ENCODE measurements at regions not wholly inside any gene's neighbourhood (a gene's known extent, or its start where the extent isn't known, plus 50 kb on each side); places are given as distances from the start of the nearest gene placed in this dataset.
"Not testable (repeated sequence)": the region's sequence is repeated elsewhere in the genome, so short reads cannot be mapped to it uniquely, and the experiment has no call there.

GRCh38 chr11:49372137-49372536 lies 163.7 kb upstream of the FOLH1 start:
- peak in 1 of 3 donors; percentile 32 for TF ChIP-seq CTCF (IDR thresholded peaks at IDR 0.05)
- H3K36me3 ChIP-seq; H3K4me3 ChIP-seq; H3K27ac ChIP-seq; DNase-seq; H3K27me3 ChIP-seq; intact Hi-C loops (cut with DNase I); H3K4me1 ChIP-seq (ENCODE audit: insufficient read depth); H3K9me3 ChIP-seq: not testable (repeated sequence)

- 53 to 58% (median 53%) methylated on average over 2 of the region's 2 CpGs for WGBS, 3 donors
- DNase-seq; H3K27ac ChIP-seq; H3K4me1 ChIP-seq (ENCODE audit: insufficient read depth); H3K36me3 ChIP-seq; H3K27me3 ChIP-seq; H3K9me3 ChIP-seq; H3K4me3 ChIP-seq; intact Hi-C loops (cut with DNase I): not testable (repeated sequence)
These were observed 160.2 kb upstream of the FOLH1 start for GRCh38 chr11:49368556-49368955.

- DNase-seq, result peak in 2 of 5 donors; percentile 17 to 37
- H3K4me3 ChIP-seq; H3K27me3 ChIP-seq; H3K4me1 ChIP-seq (ENCODE audit: insufficient read depth); H3K9me3 ChIP-seq; intact Hi-C loops (cut with DNase I); H3K36me3 ChIP-seq: not testable (repeated sequence)
- peak overlapping the region in 1 of 2 donors; percentile 19 for H3K27ac ChIP-seq
These were observed 157.0 kb upstream of the FOLH1 start for GRCh38 chr11:49365375-49365774.

DNA sequence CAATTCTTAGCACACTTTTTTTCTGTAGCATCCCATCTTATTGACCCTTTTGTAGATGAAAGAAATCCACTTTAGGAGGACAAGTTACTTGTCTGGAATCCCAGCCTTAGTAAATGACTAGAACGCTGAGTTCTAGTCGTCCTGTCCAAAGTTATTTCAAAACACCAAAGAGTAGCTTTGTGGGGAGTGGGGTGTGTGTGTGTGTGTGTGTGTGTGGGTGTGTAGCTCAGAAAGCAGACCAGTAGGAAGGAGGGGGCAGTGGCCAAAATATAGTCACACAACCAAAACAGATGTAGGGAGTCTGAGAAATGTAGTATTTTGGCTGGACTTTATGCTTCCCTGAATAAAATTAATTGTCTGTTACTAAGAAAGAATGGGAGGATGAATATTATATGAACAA lies 154.6 kb upstream of the FOLH1 start:
- H3K27ac ChIP-seq; intact Hi-C loops (cut with DNase I); H3K9me3 ChIP-seq; H3K27me3 ChIP-seq; H3K4me1 ChIP-seq (ENCODE audit: insufficient read depth); H3K4me3 ChIP-seq; H3K36me3 ChIP-seq: not testable (repeated sequence)
- DNase-seq, result peak in 1 of 5 donors; percentile 33
- whole genome bisulfite sequencing, 3 donors, result 22 to 27% (median 26%) methylated on average over 2 of the region's 2 CpGs

- intact Hi-C loops (cut with DNase I); DNase-seq; H3K9me3 ChIP-seq: not testable (repeated sequence)
These were observed 146.1 kb upstream of the FOLH1 start for GRCh38 chr11:49354536-49354935.

DNA sequence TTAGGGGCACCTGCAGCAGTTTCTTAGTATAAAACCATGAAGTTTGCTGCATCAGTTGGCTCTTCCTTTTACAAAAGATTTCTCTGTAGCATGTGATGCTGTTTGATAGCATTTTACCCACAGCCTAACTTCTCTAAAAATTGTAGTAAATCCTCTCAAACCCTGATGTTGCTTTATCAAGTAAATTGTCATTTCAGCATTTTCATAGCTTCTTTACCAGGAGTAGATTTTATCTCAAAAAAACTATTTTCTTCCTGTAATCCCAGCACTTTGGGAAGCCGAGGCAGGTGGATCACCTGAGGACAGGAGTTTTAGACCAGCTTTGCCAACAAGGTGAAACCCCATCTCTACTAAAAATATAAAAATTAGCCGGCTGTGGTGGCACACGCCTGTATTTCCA lies 144.5 kb upstream of the FOLH1 start:
- WGBS, 3 donors, result 88 to 91% (median 89%) methylated on average over 3 of the region's 3 CpGs

More at GRCh38 chr11:49354536-49354935, 146.1 kb upstream of the FOLH1 start:
- H3K36me3 ChIP-seq; H3K27ac ChIP-seq; H3K27me3 ChIP-seq; H3K4me3 ChIP-seq; H3K4me1 ChIP-seq (ENCODE audit: insufficient read depth): not testable (repeated sequence)

GRCh38 chr11:49346627-49347026 lies 138.2 kb upstream of the FOLH1 start:
- H3K9me3 ChIP-seq; DNase-seq; H3K36me3 ChIP-seq; H3K27ac ChIP-seq; H3K4me3 ChIP-seq; intact Hi-C loops (cut with DNase I); H3K27me3 ChIP-seq; H3K4me1 ChIP-seq (ENCODE audit: insufficient read depth): not testable (repeated sequence)

More for the DNA sequence above, 144.5 kb upstream of the FOLH1 start:
- H3K9me3 ChIP-seq; H3K36me3 ChIP-seq; H3K4me1 ChIP-seq (ENCODE audit: insufficient read depth); intact Hi-C loops (cut with DNase I); H3K27me3 ChIP-seq; DNase-seq; H3K4me3 ChIP-seq; H3K27ac ChIP-seq: not testable (repeated sequence)

DNA sequence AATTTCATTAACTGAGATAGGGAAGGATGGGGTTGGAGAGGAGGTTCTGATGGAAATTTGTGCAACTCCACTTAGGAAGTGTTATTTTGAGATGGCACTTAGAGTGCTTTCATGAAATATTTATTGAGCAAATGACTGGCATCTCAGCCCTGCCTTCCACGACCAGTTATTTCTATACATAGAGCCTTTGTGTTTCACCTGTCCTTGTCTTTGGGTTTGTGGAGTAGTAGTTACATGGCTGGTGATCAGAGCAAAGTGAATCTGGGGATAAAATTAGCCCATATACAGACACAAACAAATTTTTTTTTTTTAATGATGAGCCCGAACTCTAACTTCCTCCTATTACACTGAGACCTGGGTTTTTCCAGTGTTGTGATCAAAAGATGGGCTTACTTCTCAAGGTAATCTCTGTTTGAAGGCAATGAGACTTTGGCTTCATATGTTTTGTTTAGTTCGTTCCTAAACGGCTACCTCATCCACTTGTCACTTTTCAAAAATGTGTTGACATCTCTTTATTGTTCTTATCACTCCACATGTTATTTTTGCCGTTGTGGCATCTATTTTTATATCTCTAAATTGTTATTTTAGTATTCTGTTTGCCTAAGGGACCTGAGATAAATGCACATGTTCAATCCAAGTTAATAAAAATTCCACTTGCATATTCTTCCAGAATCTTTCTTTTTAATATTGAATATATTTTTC lies 120.2 kb upstream of the FOLH1 start:
- H3K9me3 ChIP-seq; H3K36me3 ChIP-seq; H3K27me3 ChIP-seq; intact Hi-C loops (cut with DNase I); H3K27ac ChIP-seq; H3K4me1 ChIP-seq (ENCODE audit: insufficient read depth); DNase-seq; H3K4me3 ChIP-seq: not testable (repeated sequence)
- WGBS, 3 donors, result 58 to 61% (median 61%) methylated on average over 5 of the region's 5 CpGs

- H3K4me1 ChIP-seq (ENCODE audit: insufficient read depth); H3K36me3 ChIP-seq; H3K27ac ChIP-seq; DNase-seq; intact Hi-C loops (cut with DNase I); H3K9me3 ChIP-seq; H3K27me3 ChIP-seq; H3K4me3 ChIP-seq: not testable (repeated sequence)
These were observed 119.4 kb upstream of the FOLH1 start for GRCh38 chr11:49327766-49328165.

DNA sequence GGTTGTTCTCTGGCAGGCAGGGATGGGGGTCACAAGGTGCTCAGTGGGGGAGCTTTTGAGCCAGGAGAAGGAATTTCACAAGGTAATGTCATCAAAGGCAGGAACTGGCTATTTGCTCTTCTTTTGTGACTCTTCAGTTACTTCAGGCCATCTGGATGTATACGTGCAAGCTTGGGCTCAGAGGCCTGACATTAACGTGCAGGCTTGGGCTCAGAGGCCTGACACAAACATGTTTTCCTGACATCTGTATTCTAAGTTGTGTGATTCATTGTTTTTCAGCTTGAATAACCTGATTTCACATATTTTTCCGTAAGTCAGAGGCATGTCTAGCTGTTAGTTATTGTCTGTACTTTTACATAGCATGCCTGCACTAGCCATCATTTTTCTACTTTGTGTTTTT lies 118.2 kb upstream of the FOLH1 start:
- 58 to 68% (median 64%) methylated on average over 3 of the region's 3 CpGs for WGBS, 3 donors
- H3K36me3 ChIP-seq; H3K27ac ChIP-seq; H3K9me3 ChIP-seq; H3K27me3 ChIP-seq; DNase-seq; intact Hi-C loops (cut with DNase I); H3K4me3 ChIP-seq; H3K4me1 ChIP-seq (ENCODE audit: insufficient read depth): not testable (repeated sequence)

Data from ovary (tissue), 7 donors.